ENCODE measurements at regions not wholly inside any gene's neighbourhood (a gene's known extent, or its start where the extent isn't known, plus 50 kb on each side); places are given as distances from the start of the nearest gene placed in this dataset.

- no peak for DNase-seq (ENCODE audit: low spot score)
Observed at GRCh38 chr16:65500919-65501318, 379.1 kb upstream of the CDH11 start.

DNA sequence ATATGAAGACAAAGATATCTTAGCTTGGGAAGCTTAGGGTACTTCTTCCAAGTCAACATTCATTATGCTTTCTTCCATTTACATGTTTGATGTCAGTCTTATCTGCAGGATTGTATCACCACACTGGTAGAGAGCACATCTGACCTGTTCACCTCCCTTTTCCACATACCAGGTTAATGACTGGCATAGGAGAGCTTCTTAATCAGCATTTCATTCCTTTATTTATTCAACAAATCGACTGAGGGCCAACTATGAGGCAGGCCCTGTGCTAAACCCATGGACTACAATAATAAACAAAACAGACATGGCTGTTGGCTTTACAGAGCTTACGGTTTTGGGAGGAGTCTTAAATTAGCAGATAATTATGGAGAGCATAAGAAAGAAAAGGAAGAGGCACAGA lies 378.1 kb upstream of the CDH11 start:
- DNase-seq (ENCODE audit: low spot score), result no peak

GRCh38 chr16:65499566-65499965 lies 377.7 kb upstream of the CDH11 start:
- no peak for DNase-seq (ENCODE audit: low spot score)

DNA sequence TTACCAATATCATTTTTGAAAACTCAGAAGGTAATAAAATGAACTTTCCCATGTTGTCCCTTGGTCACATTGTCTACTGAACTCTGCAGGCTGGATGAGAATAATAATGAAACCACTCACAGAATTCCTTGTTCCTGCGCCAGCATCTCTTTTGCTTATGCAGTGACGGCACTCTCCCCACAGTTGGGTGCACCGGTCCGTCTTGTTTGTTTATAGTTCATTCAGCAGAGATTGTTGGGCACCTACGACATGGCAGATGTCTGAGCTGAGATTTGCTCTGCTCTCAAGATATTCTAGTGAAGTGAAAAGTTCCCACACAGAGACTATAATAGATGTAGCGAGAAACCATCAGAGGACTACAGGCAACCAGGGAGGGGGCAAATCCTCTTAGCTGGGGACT lies 375.7 kb upstream of the CDH11 start:
- DNase-seq (ENCODE audit: low spot score), result peak; percentile 13

DNA sequence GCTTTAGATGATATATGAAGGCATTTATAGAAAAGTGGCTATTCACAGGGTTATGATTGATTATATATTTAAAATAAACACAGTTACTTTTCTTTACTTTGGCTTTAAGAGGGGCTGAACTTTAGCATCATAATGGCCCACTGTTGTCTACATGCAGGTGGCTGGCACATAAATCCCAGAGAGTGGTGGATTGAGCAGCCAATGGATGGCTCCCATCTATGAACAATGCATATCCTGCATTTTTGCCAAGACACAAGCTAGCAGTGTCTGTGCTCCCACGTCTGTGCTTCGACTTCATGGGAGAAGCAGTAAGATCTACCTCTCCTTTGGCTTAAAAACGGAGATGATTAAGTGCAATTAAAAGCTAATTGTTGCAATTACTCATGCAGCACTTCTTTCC lies 373.2 kb upstream of the CDH11 start:
- DNase-seq (ENCODE audit: low spot score), result no peak

DNA sequence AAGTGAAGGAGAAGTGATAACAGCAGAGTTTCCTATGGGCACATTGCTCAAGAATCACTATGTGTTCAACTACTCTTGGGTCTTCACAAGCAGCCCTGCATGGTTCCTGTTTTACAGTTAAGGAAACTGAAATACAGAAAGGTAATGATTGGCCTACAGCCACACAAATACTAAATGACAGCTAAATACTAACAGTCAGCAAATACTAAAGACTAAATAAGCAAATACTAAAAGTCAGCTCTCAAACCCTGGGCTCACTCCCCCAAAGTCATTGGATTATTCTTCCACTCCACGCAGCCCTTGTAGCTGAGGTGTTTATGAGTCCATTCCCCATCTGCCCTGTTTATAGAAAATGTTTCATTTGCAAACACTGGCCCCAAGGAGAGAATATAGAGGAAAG lies 372.7 kb upstream of the CDH11 start:
- DNase-seq (ENCODE audit: low spot score), result no peak

DNA sequence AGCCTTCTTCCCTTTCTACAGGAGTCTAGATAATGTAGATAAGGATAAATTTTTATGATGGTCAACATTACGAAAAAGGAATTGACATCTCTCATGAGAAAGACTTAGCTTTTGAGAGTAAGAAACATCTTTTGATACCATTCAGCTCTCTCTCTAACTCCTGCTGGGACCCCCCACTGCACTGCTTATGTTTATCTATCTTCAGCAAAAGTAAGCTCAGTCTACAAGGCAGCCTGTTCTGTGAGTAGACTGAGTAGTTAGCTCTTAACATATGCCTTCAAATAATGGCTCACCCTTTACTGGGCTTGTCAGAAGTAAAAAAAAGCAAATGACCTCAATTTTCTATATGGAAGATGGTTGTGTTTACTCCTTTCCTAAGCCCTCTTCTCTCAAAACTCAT lies 372.2 kb upstream of the CDH11 start:
- no peak for DNase-seq (ENCODE audit: low spot score)

DNA sequence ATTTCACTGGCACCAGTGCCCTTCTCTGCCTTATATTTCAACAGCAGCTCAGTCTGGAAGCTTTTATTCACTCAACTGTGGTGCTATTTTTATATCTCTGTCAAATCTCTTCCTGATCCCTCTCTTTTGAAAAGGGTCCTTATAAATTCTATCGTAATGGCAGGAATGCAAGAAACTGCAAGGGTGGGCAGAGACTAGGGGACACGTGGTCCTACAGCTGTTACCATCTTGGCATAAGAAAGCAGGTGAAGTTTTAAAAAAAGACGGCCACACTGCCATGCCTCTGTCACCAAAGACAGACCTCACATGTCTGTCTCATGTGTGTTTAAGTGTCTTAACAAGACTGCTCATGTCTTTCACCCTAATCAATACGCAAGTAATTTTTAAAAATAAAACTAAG lies 368.4 kb upstream of the CDH11 start:
- DNase-seq (ENCODE audit: low spot score), result no peak

DNA sequence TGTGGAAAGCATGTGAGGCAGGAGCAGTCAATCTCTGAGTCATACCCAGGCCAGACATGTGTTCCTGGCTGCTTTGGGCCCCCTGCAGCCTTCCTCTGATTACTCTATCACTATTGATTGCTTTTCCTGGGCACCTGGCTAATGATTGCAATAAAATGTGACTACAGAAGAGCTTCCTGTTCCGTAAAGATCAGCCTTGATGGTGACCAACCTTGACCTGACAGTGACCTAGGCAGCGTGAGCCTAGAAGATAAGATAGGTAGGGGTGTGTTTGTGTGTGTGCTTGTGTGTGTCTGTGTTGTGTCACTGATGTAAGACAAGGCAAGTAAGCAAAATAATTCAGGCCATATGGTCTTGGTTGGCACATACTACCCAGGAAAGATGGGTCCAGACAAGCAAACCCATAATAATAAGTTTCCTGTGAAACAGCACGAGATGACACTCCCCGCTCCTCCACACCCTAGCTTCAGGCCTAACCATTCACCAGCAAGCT lies 367.7 kb upstream of the CDH11 start:
- DNase-seq (ENCODE audit: low spot score), result no peak

DNA sequence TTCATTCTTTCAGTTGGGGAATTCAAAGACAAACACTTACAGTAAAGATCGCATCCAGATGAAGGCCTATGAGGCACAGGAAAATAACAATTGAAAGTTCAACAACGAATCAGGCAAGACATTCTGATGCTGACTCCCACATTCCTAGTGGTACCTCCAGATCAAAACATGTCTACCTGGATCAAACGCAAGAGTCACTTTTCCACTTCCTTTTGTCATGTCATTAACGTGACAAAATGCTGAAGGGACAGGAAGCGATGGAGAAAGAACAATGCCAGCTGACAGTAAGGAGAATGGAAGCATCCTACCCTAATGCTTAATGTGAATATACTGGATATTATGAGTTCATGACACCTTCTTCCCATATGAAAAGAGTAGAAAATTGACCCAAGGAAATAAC lies 365.4 kb upstream of the CDH11 start:
- DNase-seq (ENCODE audit: low spot score), result no peak

DNA sequence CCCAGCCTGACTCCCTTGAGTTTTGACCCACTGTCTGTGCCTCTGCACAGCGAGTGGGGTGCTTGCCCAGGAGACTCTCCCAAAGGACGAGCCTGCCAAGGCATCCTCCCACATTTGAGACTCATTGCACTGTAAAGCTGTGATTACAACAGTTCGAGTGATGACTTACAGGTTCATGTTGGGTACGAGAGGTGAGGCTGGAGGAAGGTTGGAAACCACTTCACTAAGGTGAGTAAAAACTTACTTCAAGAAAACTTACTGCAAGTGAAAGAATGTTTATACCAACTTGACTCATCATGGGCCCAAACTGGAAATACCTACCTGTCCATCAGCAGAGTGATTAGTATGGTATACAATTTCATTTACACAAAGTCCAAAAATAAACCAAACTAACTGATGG lies 360.1 kb upstream of the CDH11 start:
- DNase-seq (ENCODE audit: low spot score), result no peak

- no peak for DNase-seq (ENCODE audit: low spot score)
Observed at GRCh38 chr16:65480281-65481091, 358.6 kb upstream of the CDH11 start.

- no peak for DNase-seq (ENCODE audit: low spot score)
Observed at GRCh38 chr16:65476448-65476955, 354.6 kb upstream of the CDH11 start.

GRCh38 chr16:65473699-65474098 lies 351.8 kb upstream of the CDH11 start:
- DNase-seq (ENCODE audit: low spot score), result no peak

DNA sequence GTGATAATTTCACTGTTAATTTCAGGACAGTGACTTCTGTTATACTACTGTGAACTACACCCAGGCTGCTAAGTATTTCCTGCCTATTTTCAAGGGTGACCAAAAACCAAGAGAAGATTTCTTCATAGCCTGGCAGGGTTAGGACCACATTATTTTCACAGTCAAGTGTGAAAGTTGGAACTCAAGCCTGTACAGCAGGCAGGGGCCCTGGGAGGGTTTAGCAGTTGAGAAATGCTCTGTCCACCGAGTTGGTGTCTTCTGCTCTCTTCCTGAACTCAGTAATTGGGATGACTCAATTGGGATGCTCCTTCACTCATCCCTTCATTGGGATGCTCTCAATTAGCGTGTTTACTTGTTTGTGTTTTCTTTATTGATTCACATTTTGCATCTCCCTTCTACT lies 347.3 kb upstream of the CDH11 start:
- no peak for DNase-seq (ENCODE audit: low spot score)

GRCh38 chr16:65468133-65468532 lies 346.3 kb upstream of the CDH11 start:
- no peak for DNase-seq (ENCODE audit: low spot score)

GRCh38 chr16:65463652-65464260 lies 341.9 kb upstream of the CDH11 start:
- DNase-seq (ENCODE audit: low spot score), result no peak

- DNase-seq (ENCODE audit: low spot score), result no peak
Observed at GRCh38 chr16:65457084-65457483, 335.2 kb upstream of the CDH11 start.

DNA sequence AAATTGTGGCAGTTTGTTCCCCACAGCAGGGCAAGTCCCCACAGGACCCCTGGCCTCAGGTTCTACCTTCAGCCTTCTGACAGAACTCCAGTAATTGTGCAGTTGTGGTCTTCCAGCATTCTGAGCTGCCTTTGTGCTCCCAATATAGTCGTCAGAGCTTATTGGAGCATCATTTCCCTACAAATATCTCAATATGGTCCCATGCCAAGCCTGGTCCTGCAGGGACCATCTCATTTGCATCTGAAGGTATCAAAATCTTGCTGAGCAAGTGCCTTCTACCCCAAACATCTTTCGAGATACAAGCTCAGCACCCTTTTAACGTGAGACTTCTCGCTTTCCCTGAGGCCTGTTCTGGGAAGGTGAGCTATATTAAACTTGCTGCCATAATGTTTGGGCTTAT lies 333.9 kb upstream of the CDH11 start:
- no peak for DNase-seq (ENCODE audit: low spot score)

DNA sequence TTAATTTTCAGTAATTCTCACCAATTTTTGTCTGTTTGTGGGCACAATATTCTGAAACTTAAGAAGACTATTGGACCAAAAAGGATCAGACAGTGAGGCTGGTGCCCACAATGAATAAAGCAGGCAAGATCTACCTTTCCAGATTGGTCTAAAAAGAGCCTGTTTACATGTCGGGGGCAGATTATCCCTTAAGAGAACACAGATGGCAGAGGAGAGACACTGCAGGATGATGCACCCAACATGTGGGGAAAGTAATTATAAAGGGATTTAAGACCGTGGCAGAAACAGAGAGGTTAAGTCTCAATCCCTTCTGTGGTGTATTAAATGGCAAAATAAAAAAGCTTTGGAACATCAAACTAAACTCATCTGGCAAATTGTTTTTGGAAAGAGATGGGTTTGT lies 331.8 kb upstream of the CDH11 start:
- DNase-seq (ENCODE audit: low spot score), result no peak

- no peak for DNase-seq (ENCODE audit: low spot score)
Observed at GRCh38 chr16:65449526-65449925, 327.7 kb upstream of the CDH11 start.

DNA sequence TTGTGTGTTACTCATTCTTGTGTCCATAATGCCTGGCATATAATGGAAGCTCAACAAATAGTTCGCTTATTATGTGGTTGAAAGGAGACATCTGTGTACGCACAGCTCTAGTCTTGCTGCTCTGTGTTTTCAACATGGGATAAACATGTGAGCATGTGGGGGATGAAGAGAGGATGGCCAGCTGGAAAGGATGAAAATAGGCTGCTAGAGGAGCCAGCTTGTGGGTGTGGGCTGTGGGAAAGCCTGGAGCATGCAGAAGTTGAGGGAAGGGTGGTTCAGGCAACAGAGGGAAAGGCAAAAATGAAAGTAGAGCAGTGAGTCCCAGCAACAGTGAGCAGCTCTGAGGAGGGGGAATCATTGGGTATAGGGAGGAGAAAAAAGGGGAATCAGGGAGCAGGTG lies 324.6 kb upstream of the CDH11 start:
- DNase-seq (ENCODE audit: low spot score), result no peak
